GM18951 (cell line): ENCODE measurements at regions not wholly inside any gene's neighbourhood (a gene's known extent, or its start where the extent isn't known, plus 50 kb on each side); places are given as distances from the start of the nearest gene placed in this dataset.

Source experiments
- POLR2A ChIP-seq: IDR thresholded peaks from 4 replicates; pipeline ENCODE4 v1.6.1; 2011; ENCODE audit warnings: mild to moderate bottlenecking; ENCODE audit not compliant: insufficient read length, insufficient read depth; ENCODE audit errors: extremely low read depth
- in situ Hi-C: fragments of 300-500 bp; cut with MboI; formaldehyde crosslinking; loops from one replicate; pipeline ENCODE4 v1.12.0; 2022; ENCODE audit warnings: low sequenced_read_pairs, mixed read lengths, inconsistent platforms; ENCODE audit not compliant: unreplicated experiment

DNA sequence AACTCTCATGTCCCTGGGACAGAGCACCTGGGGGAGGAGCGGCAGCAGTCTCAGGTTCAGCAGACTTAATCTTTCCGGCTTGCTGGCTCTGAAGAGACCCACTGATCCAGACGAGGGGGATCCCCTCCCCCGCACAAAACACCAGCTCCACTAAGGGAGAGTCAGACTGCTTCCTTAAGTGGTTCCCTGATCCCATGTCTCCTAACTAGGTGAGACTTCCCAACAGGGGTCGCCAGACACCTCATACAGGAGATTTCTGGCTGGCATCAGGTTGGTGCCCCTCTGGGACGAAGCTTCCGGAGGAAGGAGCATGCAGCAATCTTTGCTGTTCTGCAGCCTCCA is 157.2 kb upstream of the TMEM45B start:
- in situ Hi-C loops = no loop called here
- TF ChIP-seq POLR2A = no peak

DNA sequence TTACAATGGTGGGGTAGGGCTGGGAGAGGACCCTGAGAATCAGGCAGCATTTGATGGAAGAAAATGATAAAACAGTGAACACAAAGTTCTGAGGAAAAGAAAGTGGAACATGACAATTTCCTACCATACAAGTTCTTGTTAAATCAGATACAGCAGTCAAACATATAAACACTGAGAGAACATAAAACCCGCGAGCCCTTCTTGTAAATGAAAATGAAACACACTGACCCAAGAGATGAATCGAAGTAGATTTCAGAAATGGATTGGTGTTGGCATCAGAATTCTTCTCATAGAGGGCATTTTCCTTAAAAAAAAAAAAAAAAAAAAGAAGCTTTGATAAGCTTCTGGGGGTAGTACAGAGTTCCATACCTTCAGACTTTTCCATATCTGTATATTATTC is 134.7 kb upstream of the TMEM45B start:
- TF ChIP-seq POLR2A = no peak
- in situ Hi-C loops = no loop called here

- in situ Hi-C loops = no loop called here
- no peak for TF ChIP-seq POLR2A
These were observed 134.1 kb upstream of the TMEM45B start for GRCh38 chr11:129681344-129682114.

GRCh38 chr11:129686269-129686668 is 129.4 kb upstream of the TMEM45B start:
- in situ Hi-C loops = no loop called here
- no peak for TF ChIP-seq POLR2A

DNA sequence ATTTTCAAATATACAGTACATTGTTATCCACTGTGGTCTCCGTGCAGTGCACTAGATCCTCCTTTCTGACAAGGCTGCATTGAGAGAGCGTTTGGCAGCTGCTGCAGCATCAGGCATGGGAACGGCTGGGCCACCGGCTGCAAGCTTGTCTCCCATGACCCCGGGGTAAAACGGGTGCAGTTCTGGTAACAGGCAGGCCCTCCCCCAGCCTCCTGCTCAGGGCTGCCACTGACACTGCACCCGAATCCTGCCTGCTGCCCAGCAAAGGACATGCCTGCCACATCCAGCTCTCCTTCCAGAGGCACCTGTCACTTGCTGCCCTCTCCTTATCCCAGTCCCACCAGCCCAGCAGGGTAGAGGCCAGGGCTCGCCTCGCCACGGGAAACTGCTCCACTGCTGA is 124.5 kb upstream of the TMEM45B start:
- in situ Hi-C loops = no loop called here
- TF ChIP-seq POLR2A = no peak

DNA sequence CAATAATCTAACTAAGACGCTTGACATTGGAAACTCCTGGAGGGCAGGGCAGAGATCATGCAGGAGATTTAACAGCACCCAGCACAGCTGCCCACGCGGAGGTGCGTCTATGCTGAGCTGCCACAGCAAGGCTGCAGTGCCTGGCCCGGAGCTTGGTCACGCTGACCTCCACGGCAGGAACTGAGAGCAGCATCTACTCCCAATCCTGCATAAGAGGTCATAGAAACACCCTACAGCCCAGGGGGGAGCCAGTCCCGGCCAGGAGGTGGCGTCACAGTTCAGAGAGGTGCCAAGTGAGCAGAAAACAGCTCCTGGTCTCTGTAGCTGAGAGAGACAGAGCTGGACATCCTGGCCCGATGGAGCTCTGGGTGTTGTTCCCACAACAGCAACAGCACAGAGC is 121.1 kb upstream of the TMEM45B start:
- in situ Hi-C loops = no loop called here

GRCh38 chr11:129694966-129695365 is 120.7 kb upstream of the TMEM45B start:
- no peak for TF ChIP-seq POLR2A
- in situ Hi-C loops = no loop called here

More for the DNA sequence above, 121.1 kb upstream of the TMEM45B start:
- TF ChIP-seq POLR2A = no peak

DNA sequence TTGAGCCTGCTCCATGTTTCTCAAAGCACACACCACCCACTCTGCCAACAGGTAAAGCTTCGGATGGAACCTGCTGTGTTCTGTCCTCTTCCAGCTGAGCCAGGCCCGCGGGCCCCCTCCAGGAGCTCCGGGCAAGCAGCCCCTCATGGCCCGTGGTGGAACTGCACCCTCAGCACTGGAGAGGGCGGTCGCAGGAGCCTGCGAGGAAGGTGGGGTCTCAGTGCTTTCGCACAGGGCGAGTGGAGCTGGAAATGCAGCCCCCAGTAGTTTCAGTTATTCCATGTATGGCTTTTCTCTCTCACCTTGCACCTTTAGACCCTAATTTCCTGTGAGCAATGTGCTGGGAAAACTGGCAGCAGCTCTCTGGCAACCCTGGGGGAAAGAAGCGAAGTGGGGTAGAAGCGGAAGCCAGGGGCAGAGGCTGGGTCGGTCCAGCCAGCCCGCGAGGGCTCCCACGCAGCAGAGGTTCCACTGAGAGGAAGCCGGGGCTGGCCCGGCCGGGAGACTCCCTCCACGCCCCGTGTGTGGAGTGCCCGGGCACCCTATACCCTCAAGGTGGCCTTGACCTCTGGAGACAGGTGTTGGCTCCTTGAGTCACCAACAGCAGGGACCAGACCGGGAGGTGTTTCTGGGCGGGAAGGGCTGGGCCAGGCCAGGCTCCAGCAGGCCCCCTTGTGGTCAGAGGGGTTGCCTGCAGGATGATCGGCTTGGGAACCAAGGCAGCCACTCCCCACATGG is 119.9 kb upstream of the TMEM45B start:
- TF ChIP-seq POLR2A = no peak
- in situ Hi-C loops = no loop called here

DNA sequence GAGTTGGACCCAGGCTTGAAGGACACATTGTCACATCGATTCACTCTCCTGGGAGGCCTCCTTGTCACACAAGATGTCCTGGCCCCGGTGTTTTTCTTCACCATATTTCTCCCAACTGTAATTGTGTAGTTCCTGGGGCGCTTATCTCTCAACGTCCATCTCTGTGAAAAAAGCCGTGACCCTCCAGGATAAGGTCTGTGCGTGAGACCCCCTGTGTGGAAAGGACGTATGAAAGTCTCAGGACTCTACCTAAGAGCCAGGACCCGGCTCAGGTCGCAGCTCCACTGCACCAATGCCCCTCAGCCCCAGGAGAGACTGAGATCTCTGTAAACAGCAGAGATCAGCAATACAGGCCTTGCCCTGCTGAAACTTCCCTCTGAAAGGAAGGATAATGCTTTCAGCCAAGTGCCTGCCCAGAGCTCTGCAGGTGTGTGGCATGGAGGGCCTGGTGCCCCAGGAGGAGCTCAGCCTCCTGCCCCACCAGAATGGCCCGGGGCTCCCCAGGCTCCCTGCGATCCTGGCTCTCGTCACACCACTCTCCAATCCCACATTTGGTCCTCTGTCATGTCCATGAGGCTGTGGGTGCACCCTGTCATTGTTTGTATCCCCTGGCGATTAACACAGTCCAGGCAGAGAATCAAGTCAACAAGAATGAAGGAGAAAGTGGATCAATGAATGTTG is 119.2 kb upstream of the TMEM45B start:
- TF ChIP-seq POLR2A = no peak
- in situ Hi-C loops = no loop called here

GRCh38 chr11:129698212-129698611 is 117.4 kb upstream of the TMEM45B start:
- no peak for TF ChIP-seq POLR2A
- in situ Hi-C loops = no loop called here

DNA sequence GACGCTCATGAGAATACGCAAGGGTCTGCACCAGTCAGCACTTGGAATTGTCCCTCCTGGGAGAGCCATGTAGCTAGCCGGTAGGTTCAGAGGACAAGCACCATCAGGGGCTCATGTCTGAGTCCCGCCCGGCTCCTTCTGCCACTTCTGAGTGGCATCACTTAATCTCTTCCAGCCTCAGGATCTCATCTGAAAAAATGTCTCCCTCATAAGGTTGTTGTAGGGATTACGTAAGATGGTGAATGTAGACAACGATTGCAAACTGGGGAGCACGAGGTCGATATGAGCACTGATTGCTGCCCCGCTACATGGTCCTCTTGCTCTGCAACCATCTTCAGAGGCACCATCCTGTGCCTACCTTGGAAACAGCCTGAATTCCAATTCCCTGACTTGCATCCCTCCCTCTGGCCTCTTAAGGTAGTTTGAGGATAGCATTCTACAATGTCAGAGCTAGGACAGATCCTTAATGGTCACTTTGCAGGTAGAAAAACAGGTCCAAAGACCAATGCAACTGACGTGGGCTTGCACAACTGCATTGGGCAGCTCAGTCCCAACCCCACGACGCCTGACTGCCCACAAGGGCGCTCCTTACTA is 115.8 kb upstream of the TMEM45B start:
- in situ Hi-C loops = no loop called here
- TF ChIP-seq POLR2A = no peak

DNA sequence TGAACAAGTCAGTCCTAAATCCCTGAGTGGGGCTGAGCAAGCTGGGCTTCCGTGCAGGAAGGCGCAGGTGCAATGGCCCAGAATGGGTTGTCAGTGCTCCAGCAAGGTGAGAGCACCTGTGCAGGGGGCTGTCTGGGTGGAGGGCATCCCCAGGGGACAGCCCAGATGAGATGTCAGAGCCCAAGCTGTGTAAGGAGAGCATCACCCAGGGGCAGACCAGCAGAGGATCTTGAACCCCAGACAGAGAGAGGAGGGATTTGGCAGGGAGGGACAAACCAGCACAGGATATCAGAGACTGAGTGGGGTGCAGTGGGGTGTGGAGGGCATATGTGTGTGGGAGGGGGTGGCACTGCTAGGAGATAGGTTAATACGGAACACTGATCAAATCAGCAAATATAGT is 114.9 kb upstream of the TMEM45B start:
- in situ Hi-C loops = no loop called here

DNA sequence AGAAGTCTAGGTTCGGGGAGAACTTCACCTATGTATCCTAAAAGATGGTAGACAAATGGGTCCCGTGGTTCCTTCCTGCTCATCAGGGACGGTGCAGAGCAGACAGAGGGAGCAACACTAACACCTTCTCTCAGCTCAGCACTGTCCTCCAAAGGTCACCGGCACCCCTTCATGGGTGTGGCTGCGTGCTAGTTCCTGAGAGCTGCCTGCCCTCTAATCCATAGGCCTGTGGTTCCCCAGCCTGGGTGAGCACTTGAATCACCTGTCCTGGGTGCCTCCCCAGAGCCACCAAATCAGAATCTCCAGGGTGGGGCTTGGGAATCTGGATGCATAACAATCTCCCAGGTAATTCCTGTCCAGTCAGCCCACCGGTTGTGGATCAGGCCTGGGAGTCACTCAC is 113.9 kb upstream of the TMEM45B start:
- no peak for TF ChIP-seq POLR2A
- in situ Hi-C loops = no loop called here

More for the DNA sequence above, 114.9 kb upstream of the TMEM45B start:
- TF ChIP-seq POLR2A = no peak

GRCh38 chr11:129702410-129703398 is 112.9 kb upstream of the TMEM45B start:
- TF ChIP-seq POLR2A = no peak
- in situ Hi-C loops = no loop called here
